ENCODE measurements at regions not wholly inside any gene's neighbourhood (a gene's known extent, or its start where the extent isn't known, plus 50 kb on each side); places are given as distances from the start of the nearest gene placed in this dataset.
"Not testable (repeated sequence)": the region's sequence is repeated elsewhere in the genome, so short reads cannot be mapped to it uniquely, and the experiment has no call there.

- Histone ChIP-seq H3K4me3 (ENCODE audit: low read depth, low read length) (no peak overlapping the region), H3K27ac (ENCODE audit: extremely low read depth, low read depth, low read length) (no peak overlapping the region), H3K4me1 (ENCODE audit: control insufficient read depth, insufficient read depth, low read length) (no peaks in the 10 kb centered on the region), H3K36me3 (ENCODE audit: control insufficient read depth in 2 of 2, insufficient read depth in 1 of 2, low read length in 2 of 2) (no peaks in the 10 kb centered on the region), H3K9me3 (ENCODE audit: control insufficient read depth, insufficient read depth, low read depth, low read length) (no peaks in the 10 kb centered on the region)
- ChIA-PET POLR2A (no interaction called here), CTCF (no interaction called here)
- TF ChIP-seq, protein P1, sequence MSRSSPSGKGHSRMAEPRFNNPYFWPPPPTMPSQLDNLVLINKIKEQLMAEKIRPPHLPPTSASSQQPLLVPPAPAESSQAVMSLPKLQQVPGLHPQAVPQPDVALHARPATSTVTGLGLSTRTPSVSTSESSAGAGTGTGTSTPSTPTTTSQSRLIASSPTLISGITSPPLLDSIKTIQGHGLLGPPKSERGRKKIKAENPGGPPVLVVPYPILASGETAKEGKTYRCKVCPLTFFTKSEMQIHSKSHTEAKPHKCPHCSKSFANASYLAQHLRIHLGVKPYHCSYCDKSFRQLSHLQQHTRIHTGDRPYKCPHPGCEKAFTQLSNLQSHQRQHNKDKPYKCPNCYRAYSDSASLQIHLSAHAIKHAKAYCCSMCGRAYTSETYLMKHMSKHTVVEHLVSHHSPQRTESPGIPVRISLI (tag by site-specific recombination; IDR thresholded peaks at IDR 0.05): no peak
- TF ChIP-seq ZNF621 (tag by site-specific recombination; IDR thresholded peaks at IDR 0.05): no peak
- no peak for TF ChIP-seq HOXA7 (CRISPR knock-in tag; IDR thresholded peaks at IDR 0.05; ENCODE audit: borderline replicate concordance)
- no peak for TF ChIP-seq ZNF10 (tag by site-specific recombination; IDR thresholded peaks at IDR 0.05)
- no peak for TF ChIP-seq ZBTB1 (tag by site-specific recombination; IDR thresholded peaks at IDR 0.05)
- TF ChIP-seq ZNF311 (tag by site-specific recombination; IDR thresholded peaks at IDR 0.05; ENCODE audit: borderline replicate concordance): no peak
- TF ChIP-seq EGR2 (tag by site-specific recombination; IDR thresholded peaks at IDR 0.05; ENCODE audit: low read depth): no peak
- TF ChIP-seq, protein P2, sequence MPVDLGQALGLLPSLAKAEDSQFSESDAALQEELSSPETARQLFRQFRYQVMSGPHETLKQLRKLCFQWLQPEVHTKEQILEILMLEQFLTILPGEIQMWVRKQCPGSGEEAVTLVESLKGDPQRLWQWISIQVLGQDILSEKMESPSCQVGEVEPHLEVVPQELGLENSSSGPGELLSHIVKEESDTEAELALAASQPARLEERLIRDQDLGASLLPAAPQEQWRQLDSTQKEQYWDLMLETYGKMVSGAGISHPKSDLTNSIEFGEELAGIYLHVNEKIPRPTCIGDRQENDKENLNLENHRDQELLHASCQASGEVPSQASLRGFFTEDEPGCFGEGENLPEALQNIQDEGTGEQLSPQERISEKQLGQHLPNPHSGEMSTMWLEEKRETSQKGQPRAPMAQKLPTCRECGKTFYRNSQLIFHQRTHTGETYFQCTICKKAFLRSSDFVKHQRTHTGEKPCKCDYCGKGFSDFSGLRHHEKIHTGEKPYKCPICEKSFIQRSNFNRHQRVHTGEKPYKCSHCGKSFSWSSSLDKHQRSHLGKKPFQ (tag by site-specific recombination; IDR thresholded peaks at IDR 0.05): no peak
- no peak for TF ChIP-seq ZNF521 (tag by site-specific recombination; IDR thresholded peaks at IDR 0.05)
- TF ChIP-seq, protein P3, sequence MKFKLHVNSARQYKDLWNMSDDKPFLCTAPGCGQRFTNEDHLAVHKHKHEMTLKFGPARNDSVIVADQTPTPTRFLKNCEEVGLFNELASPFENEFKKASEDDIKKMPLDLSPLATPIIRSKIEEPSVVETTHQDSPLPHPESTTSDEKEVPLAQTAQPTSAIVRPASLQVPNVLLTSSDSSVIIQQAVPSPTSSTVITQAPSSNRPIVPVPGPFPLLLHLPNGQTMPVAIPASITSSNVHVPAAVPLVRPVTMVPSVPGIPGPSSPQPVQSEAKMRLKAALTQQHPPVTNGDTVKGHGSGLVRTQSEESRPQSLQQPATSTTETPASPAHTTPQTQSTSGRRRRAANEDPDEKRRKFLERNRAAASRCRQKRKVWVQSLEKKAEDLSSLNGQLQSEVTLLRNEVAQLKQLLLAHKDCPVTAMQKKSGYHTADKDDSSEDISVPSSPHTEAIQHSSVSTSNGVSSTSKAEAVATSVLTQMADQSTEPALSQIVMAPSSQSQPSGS (tag by site-specific recombination; IDR thresholded peaks at IDR 0.05; ENCODE audit: low read depth): no peak
- TF ChIP-seq, protein P4, sequence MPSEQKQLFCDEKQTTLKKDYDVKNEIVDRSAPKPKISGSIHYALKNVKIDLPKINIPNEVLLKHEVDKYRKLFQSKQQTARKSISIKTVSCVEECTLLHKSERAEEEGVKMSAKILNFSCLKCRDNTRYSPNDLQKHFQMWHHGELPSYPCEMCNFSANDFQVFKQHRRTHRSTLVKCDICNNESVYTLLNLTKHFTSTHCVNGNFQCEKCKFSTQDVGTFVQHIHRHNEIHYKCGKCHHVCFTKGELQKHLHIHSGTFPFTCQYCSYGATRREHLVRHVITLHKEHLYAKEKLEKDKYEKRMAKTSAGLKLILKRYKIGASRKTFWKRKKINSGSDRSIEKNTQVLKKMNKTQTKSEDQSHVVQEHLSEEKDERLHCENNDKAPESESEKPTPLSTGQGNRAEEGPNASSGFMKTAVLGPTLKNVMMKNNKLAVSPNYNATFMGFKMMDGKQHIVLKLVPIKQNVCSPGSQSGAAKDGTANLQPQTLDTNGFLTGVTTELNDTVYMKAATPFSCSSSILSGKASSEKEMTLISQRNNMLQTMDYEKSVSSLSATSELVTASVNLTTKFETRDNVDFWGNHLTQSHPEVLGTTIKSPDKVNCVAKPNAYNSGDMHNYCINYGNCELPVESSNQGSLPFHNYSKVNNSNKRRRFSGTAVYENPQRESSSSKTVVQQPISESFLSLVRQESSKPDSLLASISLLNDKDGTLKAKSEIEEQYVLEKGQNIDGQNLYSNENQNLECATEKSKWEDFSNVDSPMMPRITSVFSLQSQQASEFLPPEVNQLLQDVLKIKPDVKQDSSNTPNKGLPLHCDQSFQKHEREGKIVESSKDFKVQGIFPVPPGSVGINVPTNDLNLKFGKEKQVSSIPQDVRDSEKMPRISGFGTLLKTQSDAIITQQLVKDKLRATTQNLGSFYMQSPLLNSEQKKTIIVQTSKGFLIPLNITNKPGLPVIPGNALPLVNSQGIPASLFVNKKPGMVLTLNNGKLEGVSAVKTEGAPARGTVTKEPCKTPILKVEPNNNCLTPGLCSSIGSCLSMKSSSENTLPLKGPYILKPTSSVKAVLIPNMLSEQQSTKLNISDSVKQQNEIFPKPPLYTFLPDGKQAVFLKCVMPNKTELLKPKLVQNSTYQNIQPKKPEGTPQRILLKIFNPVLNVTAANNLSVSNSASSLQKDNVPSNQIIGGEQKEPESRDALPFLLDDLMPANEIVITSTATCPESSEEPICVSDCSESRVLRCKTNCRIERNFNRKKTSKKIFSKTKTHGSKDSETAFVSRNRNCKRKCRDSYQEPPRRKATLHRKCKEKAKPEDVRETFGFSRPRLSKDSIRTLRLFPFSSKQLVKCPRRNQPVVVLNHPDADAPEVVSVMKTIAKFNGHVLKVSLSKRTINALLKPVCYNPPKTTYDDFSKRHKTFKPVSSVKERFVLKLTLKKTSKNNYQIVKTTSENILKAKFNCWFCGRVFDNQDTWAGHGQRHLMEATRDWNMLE (tag by site-specific recombination; conservative IDR thresholded peaks at IDR 0.05; ENCODE audit: low read depth): no peak
- no peak for TF ChIP-seq ZNF596 (tag by site-specific recombination; IDR thresholded peaks at IDR 0.05)
- no peak for TF ChIP-seq ZNF677 (tag by site-specific recombination; IDR thresholded peaks at IDR 0.05)
These were observed 54.9 kb upstream of the CD93 start for GRCh38 chr20:23140991-23141390.

DNA sequence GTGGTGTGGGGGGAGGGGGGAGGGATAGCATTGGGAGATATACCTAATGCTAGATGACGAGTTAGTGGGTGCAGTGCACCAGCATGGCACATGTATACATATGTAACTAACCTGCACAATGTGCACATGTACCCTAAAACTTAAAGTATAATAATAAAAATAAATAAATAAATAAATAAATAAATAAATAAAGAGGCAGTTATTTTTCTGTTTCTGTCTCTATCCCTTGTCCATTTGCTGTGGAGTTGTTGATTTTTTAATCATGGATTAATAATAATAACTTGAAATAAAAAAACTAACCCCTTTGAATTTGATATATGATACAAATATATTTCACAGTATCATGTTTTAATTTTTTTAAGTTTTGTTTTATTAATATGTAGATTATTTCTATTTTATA, 53.9 kb upstream of the CD93 start:
- POLR2A ChIA-PET; H3K27ac ChIP-seq (ENCODE audit: extremely low read depth, low read depth, low read length); H3K4me3 ChIP-seq (ENCODE audit: low read depth, low read length); H3K36me3 ChIP-seq (ENCODE audit: control insufficient read depth in 2 of 2, insufficient read depth in 1 of 2, low read length in 2 of 2); H3K9me3 ChIP-seq (ENCODE audit: control insufficient read depth, insufficient read depth, low read depth, low read length); H3K4me1 ChIP-seq (ENCODE audit: control insufficient read depth, insufficient read depth, low read length): not testable (repeated sequence)
- CTCF ChIA-PET: interaction anchor here (0.7 kb wide), 1 partner anchor 526 kb away, joined by 4 read pairs; no protein-coding TSS in a partner anchor
- 0 out of 2 replicates have a peak, but pooled peaks have one; percentile 39 for TF ChIP-seq ZNF433 (tag by site-specific recombination; IDR thresholded peaks at IDR 0.05; ENCODE audit: low read depth)
- TF ChIP-seq ZNF623 (tag by site-specific recombination; IDR thresholded peaks at IDR 0.05): peak; percentile 56
- peak; percentile 67 for TF ChIP-seq ZBTB8A (tag by site-specific recombination; IDR thresholded peaks at IDR 0.05)
- peak; percentile 57; the same call in 1 of the 2 replicates for TF ChIP-seq ZNF140 (tag by site-specific recombination; IDR thresholded peaks at IDR 0.05)
- TF ChIP-seq ZNF555 (tag by site-specific recombination; conservative IDR thresholded peaks at IDR 0.05): peak; percentile 85
- TF ChIP-seq ZNF341 (tag by site-specific recombination; IDR thresholded peaks at IDR 0.05; ENCODE audit: low read depth): 0 out of 2 replicates have a peak, but pooled peaks have one; percentile 20
- peak; percentile 92 for TF ChIP-seq ZNF394 (tag by site-specific recombination; IDR thresholded peaks at IDR 0.05; ENCODE audit: borderline replicate concordance)
- peak; percentile 58 for TF ChIP-seq ZBTB11 (tag by site-specific recombination; conservative IDR thresholded peaks at IDR 0.05; ENCODE audit: low read depth)
- TF ChIP-seq ZNF560 (tag by site-specific recombination; IDR thresholded peaks at IDR 0.05; ENCODE audit: borderline replicate concordance): peak; percentile 55; the same call in 1 of the 2 replicates
